ENCODE measurements at regions not wholly inside any gene's neighbourhood (a gene's known extent, or its start where the extent isn't known, plus 50 kb on each side); places are given as distances from the start of the nearest gene placed in this dataset.
A peak's percentile ranks its signal among the peaks of the same experiment; 100 is the strongest.

GRCh38 chr14:22513066-22513812 is 75.8 kb downstream of the DAD1 start:
- no peaks in the 10 kb centered on the region for H3K9me3 ChIP-seq
- no peaks in the 10 kb centered on the region for H3K36me3 ChIP-seq
- H3K27me3 ChIP-seq, result no peaks in the 10 kb centered on the region
- H3K4me3 ChIP-seq, result no peak overlapping the region
- DNase-seq, result no peak

- Histone ChIP-seq H3K4me3 (no peak overlapping the region), H3K9me3 (no peaks in the 10 kb centered on the region), H3K27me3 (no peaks in the 10 kb centered on the region), H3K36me3 (no peaks in the 10 kb centered on the region)
- DNase-seq, result no peak
Observed at GRCh38 chr14:22512106-22512814, 76.8 kb downstream of the DAD1 start.

GRCh38 chr14:22510527-22511110 is 78.4 kb downstream of the DAD1 start:
- Histone ChIP-seq H3K27me3 (no peaks in the 10 kb centered on the region), H3K9me3 (no peaks in the 10 kb centered on the region)
- DNase-seq, result no peak

GRCh38 chr14:22509751-22510300 is 79.2 kb downstream of the DAD1 start:
- H3K27me3 ChIP-seq, result no peaks in the 10 kb centered on the region
- H3K4me3 ChIP-seq, result no peak overlapping the region
- no peaks in the 10 kb centered on the region for H3K9me3 ChIP-seq
- no peak for DNase-seq
- no peaks in the 10 kb centered on the region for H3K36me3 ChIP-seq

More at GRCh38 chr14:22510527-22511110, 78.4 kb downstream of the DAD1 start:
- no peaks in the 10 kb centered on the region for H3K36me3 ChIP-seq
- H3K4me3 ChIP-seq, result no peak overlapping the region

GRCh38 chr14:22509036-22509709 is 79.9 kb downstream of the DAD1 start:
- H3K9me3 ChIP-seq, result no peaks in the 10 kb centered on the region
- no peaks in the 10 kb centered on the region for H3K36me3 ChIP-seq
- H3K4me3 ChIP-seq, result no peak overlapping the region
- no peak for DNase-seq
- no peaks in the 10 kb centered on the region for H3K27me3 ChIP-seq

GRCh38 chr14:22508662-22509035 is 80.4 kb downstream of the DAD1 start:
- no peaks in the 10 kb centered on the region for H3K9me3 ChIP-seq
- no peak for DNase-seq
- no peaks in the 10 kb centered on the region for H3K27me3 ChIP-seq
- no peak overlapping the region for H3K4me3 ChIP-seq
- no peaks in the 10 kb centered on the region for H3K36me3 ChIP-seq

GRCh38 chr14:22508150-22508457 is 80.9 kb downstream of the DAD1 start:
- no peaks in the 10 kb centered on the region for H3K9me3 ChIP-seq
- H3K36me3 ChIP-seq, result no peaks in the 10 kb centered on the region
- no peak for DNase-seq
- no peak overlapping the region for H3K4me3 ChIP-seq
- no peaks in the 10 kb centered on the region for H3K27me3 ChIP-seq

- DNase-seq, result no peak
- no peaks in the 10 kb centered on the region for H3K9me3 ChIP-seq
- H3K36me3 ChIP-seq, result no peaks in the 10 kb centered on the region
- H3K4me3 ChIP-seq, result no peak overlapping the region
- no peaks in the 10 kb centered on the region for H3K27me3 ChIP-seq
Observed at GRCh38 chr14:22506778-22507351, 82.2 kb downstream of the DAD1 start.

GRCh38 chr14:22506378-22506710 is 82.7 kb downstream of the DAD1 start:
- H3K27me3 ChIP-seq, result no peaks in the 10 kb centered on the region
- no peak for DNase-seq
- no peaks in the 10 kb centered on the region for H3K36me3 ChIP-seq
- no peaks in the 10 kb centered on the region for H3K9me3 ChIP-seq
- H3K4me3 ChIP-seq, result no peak overlapping the region

GRCh38 chr14:22505697-22506377 is 83.2 kb downstream of the DAD1 start:
- no peak for DNase-seq
- Histone ChIP-seq H3K36me3 (no peaks in the 10 kb centered on the region), H3K27me3 (no peaks in the 10 kb centered on the region), H3K4me3 (no peak overlapping the region), H3K9me3 (no peaks in the 10 kb centered on the region)

- Histone ChIP-seq H3K4me3 (no peak overlapping the region), H3K36me3 (no peaks in the 10 kb centered on the region), H3K27me3 (no peaks in the 10 kb centered on the region), H3K9me3 (no peaks in the 10 kb centered on the region)
- DNase-seq, result no peak
Observed at GRCh38 chr14:22505309-22505696, 83.7 kb downstream of the DAD1 start.

GRCh38 chr14:22502551-22502950 is 86.5 kb downstream of the DAD1 start:
- Histone ChIP-seq H3K27me3 (no peaks in the 10 kb centered on the region), H3K9me3 (no peaks in the 10 kb centered on the region), H3K36me3 (no peaks in the 10 kb centered on the region), H3K4me3 (no peak overlapping the region)
- DNase-seq, result no peak

- DNase-seq, result peak; percentile 80
Observed at GRCh38 chr14:22502007-22502406, 87.0 kb downstream of the DAD1 start.

GRCh38 chr14:22500954-22501726 is 87.9 kb downstream of the DAD1 start:
- no peaks in the 10 kb centered on the region for H3K36me3 ChIP-seq
- no peak for DNase-seq
- H3K27me3 ChIP-seq, result no peaks in the 10 kb centered on the region
- H3K4me3 ChIP-seq, result no peak overlapping the region
- H3K9me3 ChIP-seq, result no peaks in the 10 kb centered on the region

More at GRCh38 chr14:22502007-22502406, 87.0 kb downstream of the DAD1 start:
- H3K36me3 ChIP-seq, result no peaks in the 10 kb centered on the region
- H3K4me3 ChIP-seq, result no peak overlapping the region
- no peaks in the 10 kb centered on the region for H3K9me3 ChIP-seq
- no peaks in the 10 kb centered on the region for H3K27me3 ChIP-seq

- no peaks in the 10 kb centered on the region for H3K9me3 ChIP-seq
- no peaks in the 10 kb centered on the region for H3K27me3 ChIP-seq
- H3K36me3 ChIP-seq, result no peaks in the 10 kb centered on the region
- no peak for DNase-seq
- no peak overlapping the region for H3K4me3 ChIP-seq
Observed at GRCh38 chr14:22500525-22500924, 88.5 kb downstream of the DAD1 start.

GRCh38 chr14:22497671-22498093 is 91.3 kb downstream of the DAD1 start:
- H3K4me3 ChIP-seq, result no peak overlapping the region
- no peak for DNase-seq
- H3K9me3 ChIP-seq, result no peaks in the 10 kb centered on the region
- no peaks in the 10 kb centered on the region for H3K27me3 ChIP-seq
- H3K36me3 ChIP-seq, result no peaks in the 10 kb centered on the region
